ENCODE measurements at regions not wholly inside any gene's neighbourhood (a gene's known extent, or its start where the extent isn't known, plus 50 kb on each side); places are given as distances from the start of the nearest gene placed in this dataset.

DNA sequence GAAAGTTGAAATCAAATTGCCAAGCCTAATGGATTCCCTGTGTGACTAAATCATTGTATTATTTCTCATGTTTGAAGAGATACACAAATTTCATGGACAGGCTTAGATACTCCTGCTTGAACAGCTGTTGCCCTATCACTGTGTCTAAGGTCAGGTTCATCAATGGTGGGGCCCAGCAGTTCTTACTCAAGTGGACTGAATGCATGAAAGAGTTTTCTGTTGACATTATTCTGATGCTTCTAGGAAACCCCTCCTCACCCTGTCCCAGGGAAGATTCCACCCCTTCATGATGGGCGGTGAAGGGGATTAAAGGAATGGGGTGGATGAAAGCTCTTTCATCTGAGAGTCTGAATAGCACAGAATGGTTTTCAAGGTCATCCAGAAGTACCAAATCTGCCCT is 148.8 kb downstream of the INO80D start:
- intact Hi-C loops (cut with DNase I) = no loop called here
- no peak for TF ChIP-seq POLR2A (IDR thresholded peaks at IDR 0.05)
- TF ChIP-seq, protein P1, sequence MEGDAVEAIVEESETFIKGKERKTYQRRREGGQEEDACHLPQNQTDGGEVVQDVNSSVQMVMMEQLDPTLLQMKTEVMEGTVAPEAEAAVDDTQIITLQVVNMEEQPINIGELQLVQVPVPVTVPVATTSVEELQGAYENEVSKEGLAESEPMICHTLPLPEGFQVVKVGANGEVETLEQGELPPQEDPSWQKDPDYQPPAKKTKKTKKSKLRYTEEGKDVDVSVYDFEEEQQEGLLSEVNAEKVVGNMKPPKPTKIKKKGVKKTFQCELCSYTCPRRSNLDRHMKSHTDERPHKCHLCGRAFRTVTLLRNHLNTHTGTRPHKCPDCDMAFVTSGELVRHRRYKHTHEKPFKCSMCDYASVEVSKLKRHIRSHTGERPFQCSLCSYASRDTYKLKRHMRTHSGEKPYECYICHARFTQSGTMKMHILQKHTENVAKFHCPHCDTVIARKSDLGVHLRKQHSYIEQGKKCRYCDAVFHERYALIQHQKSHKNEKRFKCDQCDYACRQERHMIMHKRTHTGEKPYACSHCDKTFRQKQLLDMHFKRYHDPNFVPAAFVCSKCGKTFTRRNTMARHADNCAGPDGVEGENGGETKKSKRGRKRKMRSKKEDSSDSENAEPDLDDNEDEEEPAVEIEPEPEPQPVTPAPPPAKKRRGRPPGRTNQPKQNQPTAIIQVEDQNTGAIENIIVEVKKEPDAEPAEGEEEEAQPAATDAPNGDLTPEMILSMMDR (IDR thresholded peaks at IDR 0.05) = no peak
- no peak for DNase-seq
- 95 to 100% (median 96%) methylated on average over 1 of the region's 1 CpG for WGBS, 4 donors
- no peaks in the 10 kb centered on the region for H3K36me3 ChIP-seq
- H3K27ac ChIP-seq = no peak overlapping the region
- H3K4me3 ChIP-seq = no peak overlapping the region
- no peaks in the 10 kb centered on the region for H3K27me3 ChIP-seq
- H3K4me1 ChIP-seq = no peaks in the 10 kb centered on the region
- H3K9me3 ChIP-seq = no peaks in the 10 kb centered on the region
- ATAC-seq = no peak

DNA sequence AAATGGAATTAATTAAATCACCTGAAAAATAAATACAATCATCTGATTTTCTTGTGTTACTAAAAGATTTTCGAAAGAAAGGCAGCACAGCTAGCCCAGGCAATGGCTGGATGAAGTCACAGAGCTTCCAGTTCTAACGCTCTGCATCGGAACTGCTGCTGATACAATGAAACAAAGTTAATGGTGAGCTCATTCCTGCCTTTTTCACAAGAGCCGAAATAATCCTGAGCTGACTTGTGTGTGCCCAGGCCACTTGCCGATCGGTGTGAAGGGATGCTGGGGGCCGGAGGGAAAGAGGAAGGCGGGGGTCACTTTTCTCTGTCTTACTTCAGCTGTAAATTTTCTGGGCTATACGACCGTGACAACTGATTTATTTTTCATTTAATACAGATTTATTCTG is 149.5 kb downstream of the INO80D start:
- Histone ChIP-seq H3K4me3 (no peak overlapping the region), H3K36me3 (no peaks in the 10 kb centered on the region), H3K27me3 (no peaks in the 10 kb centered on the region), H3K9me3 (no peaks in the 10 kb centered on the region), H3K4me1 (no peaks in the 10 kb centered on the region), H3K27ac (no peak overlapping the region)
- no peak for ATAC-seq
- no peak for DNase-seq
- intact Hi-C loops (cut with DNase I) = no loop called here
- TF ChIP-seq POLR2A (IDR thresholded peaks at IDR 0.05) = no peak
- TF ChIP-seq, protein P1 (IDR thresholded peaks at IDR 0.05) = no peak
- WGBS, 4 donors = 77 to 86% (median 81%) methylated on average over 10 of the region's 10 CpGs

- H3K9me3 ChIP-seq = no peaks in the 10 kb centered on the region
- H3K4me1 ChIP-seq = peaks cover 0 to 14% (median 2%) of the 10 kb centered on the region in 12 donors
- no peak for TF ChIP-seq POLR2A (IDR thresholded peaks at IDR 0.05)
- TF ChIP-seq, protein P1 (IDR thresholded peaks at IDR 0.05) = no peak
- H3K4me3 ChIP-seq = no peak overlapping the region
- H3K27me3 ChIP-seq = peaks cover 0 to 1% (median 0%) of the 10 kb centered on the region in 9 donors
- ATAC-seq (no peak), DNase-seq (no peak)
- H3K36me3 ChIP-seq = no peaks in the 10 kb centered on the region
- intact Hi-C loops (cut with DNase I) = no loop called here
- 89 to 98% (median 92%) methylated on average over 1 of the region's 1 CpG for WGBS, 4 donors
- H3K27ac ChIP-seq = no peak overlapping the region
Observed at GRCh38 chr2:205934443-205934842, 151.5 kb downstream of the INO80D start.

- H3K4me1 ChIP-seq = peaks cover 0 to 14% (median 2%) of the 10 kb centered on the region in 12 donors
- no peaks in the 10 kb centered on the region for H3K36me3 ChIP-seq
- 58 to 92% (median 76%) methylated on average over 2 of the region's 2 CpGs for WGBS, 4 donors
- no peak for DNase-seq
- no peak overlapping the region for H3K27ac ChIP-seq
- peaks cover 0 to 12% (median 0%) of the 10 kb centered on the region in 9 donors for H3K27me3 ChIP-seq
- H3K4me3 ChIP-seq = no peak overlapping the region
- TF ChIP-seq, protein P1 (IDR thresholded peaks at IDR 0.05) = no peak
- no peak for TF ChIP-seq POLR2A (IDR thresholded peaks at IDR 0.05)
- no peaks in the 10 kb centered on the region for H3K9me3 ChIP-seq
- ATAC-seq = no peak
- intact Hi-C loops (cut with DNase I) = no loop called here
Observed at GRCh38 chr2:205932861-205933260, 153.1 kb downstream of the INO80D start.
